ENCODE measurements at regions not wholly inside any gene's neighbourhood (a gene's known extent, or its start where the extent isn't known, plus 50 kb on each side); places are given as distances from the start of the nearest gene placed in this dataset.
"Not testable (repeated sequence)": the region's sequence is repeated elsewhere in the genome, so short reads cannot be mapped to it uniquely, and the experiment has no call there.

DNA sequence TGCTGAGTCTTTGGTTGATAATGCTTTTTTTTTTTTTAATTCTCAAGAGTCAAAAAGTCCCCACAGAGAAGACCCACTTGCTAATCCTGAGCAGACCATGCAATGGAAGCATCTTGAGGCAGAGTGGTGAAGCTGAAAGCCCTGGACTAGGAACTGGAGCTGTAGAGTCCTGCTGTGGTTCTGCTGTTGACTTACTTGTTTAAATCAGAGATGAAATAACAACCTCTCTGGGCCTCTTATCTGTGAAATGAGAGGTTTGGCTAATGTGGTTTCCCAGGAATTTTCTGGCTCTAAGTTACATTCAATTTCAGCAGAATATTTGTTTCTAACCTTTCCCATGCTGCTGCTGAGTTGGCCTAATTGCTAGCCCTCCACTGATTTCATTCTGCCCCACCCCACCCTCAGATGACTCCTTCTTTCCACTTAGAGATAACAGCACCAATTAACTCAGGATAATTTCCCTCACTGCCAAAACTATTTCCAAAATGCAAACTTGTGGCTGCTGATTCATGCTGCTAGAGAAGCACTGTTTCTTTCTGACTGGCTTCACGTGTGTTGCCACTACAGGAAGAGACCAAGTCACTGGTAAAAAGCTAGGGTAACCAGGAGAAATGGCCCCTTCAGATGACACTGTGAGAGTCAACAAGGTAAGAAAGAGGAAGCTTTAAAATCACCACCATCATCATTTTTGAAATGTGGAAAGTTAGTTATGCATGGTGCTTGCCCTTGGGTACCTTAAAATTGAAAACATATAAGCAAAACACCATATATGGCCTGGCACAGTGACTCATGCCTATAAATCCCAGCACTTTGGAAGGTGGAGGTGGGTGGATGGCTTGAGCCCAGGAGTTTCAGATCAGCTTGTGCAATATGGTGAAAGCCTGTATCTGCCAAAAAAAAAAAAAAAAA lies 326.4 kb downstream of the DCHS2 start:
- no peak overlapping the region for H3K27ac Mint-ChIP-seq
- no peak overlapping the region for H3K4me3 Mint-ChIP-seq
- no peak for ATAC-seq (replicated peaks)
- peaks cover 0 to 3% of the 10 kb centered on the region in 2 donors for H3K9me3 Mint-ChIP-seq
- no peaks in the 10 kb centered on the region for H3K36me3 Mint-ChIP-seq (ENCODE audit: insufficient read depth)
- H3K27me3 Mint-ChIP-seq = peaks cover 0 to 6% of the 10 kb centered on the region in 2 donors
- no peaks in the 10 kb centered on the region for H3K4me1 Mint-ChIP-seq (ENCODE audit: low read depth in 2 of 2)
- DNase-seq = no peak

DNA sequence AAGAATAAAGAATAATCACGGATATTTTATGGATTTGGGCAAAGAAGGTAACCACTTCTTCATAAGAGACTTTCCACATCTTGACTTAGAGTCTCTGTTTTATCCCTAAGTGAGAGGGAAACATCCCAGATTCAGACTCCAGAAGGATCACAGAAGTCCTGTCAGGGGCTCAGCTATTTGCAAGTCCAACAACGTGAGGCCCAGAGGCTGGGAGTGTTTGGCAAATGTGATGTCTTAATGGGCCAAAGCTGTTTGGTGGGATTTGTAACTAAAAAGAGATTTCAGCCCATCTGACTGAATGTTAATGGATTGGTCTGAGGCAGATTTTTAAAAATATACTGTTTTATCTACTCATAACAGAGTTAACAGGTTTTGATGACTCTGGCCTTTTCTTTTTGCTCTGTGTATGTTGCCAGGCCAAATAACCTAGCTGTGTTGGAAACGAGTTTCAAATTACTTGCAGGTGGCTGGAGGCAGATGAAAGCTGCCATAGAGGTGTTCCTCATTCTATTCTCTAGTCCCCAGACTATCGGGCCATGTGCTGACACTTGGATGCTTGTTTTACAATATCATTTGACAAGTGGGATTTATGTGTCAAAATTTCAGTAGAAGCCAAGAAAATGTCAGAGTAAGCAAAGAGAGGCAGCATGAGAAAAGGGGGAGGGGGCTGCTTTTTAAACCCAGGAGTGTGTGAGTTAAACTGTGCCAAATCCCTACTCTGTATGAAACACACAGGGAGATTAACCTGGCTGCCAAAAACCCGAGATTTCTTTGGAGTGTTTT lies 330.9 kb downstream of the DCHS2 start:
- Mint-ChIP-seq H3K36me3 (ENCODE audit: insufficient read depth) (no peaks in the 10 kb centered on the region), H3K27me3 (peaks cover 6 to 14% of the 10 kb centered on the region in 2 donors), H3K27ac (no peak overlapping the region), H3K4me3 (no peak overlapping the region), H3K9me3 (peaks cover 3 to 8% of the 10 kb centered on the region in 2 donors), H3K4me1 (ENCODE audit: low read depth in 2 of 2) (no peaks in the 10 kb centered on the region)
- no peak for ATAC-seq (replicated peaks)
- no peak for DNase-seq

DNA sequence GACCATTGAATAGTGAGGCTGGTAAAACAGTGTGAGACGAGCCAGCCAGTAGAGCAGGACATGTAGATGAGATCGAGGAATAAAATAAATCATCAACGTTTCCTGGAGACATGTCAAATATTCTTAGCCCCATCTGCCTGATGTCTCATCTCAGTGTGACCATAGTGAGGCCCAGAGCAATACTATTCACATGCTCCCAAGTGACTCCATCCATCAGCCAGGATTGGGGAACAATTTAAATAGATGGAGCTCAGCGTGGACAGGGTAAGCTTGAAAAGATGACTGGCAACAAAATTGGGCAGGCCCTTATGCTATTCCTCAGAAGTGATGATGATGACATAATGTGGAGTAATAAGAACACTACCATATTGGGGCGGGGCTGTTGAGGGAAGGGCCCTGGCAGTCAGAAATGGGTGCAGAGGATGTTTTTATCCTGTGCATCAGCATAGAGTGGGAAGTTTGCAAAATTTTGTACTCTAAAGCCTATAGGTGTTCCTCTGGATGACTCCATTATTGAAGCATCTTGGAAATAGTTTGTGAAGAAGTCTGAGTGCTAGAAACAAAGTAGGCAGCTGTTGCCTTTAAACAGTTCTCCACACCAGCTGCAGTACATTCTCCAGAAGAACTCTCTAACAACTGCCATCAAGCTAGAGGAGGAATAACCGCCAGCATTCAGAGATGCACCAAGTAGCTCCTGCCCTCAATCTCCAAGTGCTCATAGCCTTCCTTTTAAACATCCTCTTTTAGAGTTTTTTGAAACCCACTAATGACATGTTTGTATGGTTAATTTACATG lies 333.0 kb downstream of the DCHS2 start:
- no peak overlapping the region for H3K27ac Mint-ChIP-seq
- ATAC-seq (replicated peaks) = no peak
- H3K9me3 Mint-ChIP-seq = peaks cover 0 to 8% of the 10 kb centered on the region in 2 donors
- DNase-seq = no peak
- peaks cover 6 to 14% of the 10 kb centered on the region in 2 donors for H3K27me3 Mint-ChIP-seq
- no peaks in the 10 kb centered on the region for H3K4me1 Mint-ChIP-seq (ENCODE audit: low read depth in 2 of 2)
- H3K4me3 Mint-ChIP-seq = no peak overlapping the region
- no peaks in the 10 kb centered on the region for H3K36me3 Mint-ChIP-seq (ENCODE audit: insufficient read depth)

DNA sequence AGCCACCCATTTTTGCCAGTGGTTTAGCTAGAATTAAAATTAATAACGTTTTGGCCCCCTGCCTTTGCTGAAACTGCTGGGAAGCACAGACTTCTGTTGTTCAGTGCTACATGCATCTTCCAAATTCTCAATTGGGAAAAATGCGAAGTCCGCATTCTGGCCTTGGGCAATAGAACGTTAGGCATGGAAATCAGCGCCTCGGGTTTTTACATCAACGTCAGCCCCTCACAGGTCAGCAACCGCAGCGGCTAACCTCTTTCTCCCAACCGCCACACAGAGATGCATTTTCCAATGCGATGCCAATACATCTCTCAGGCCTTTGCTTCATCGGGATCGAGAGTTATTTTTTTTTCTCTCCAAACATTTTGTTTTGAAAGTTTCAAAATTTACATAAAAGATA lies 339.1 kb downstream of the DCHS2 start:
- DNase-seq (no peak), ATAC-seq (replicated peaks) (no peak)
- peaks cover 3 to 6% of the 10 kb centered on the region in 2 donors for H3K9me3 Mint-ChIP-seq
- no peak overlapping the region for H3K4me3 Mint-ChIP-seq
- H3K4me1 Mint-ChIP-seq (ENCODE audit: low read depth in 2 of 2) = no peaks in the 10 kb centered on the region
- no peaks in the 10 kb centered on the region for H3K27me3 Mint-ChIP-seq
- no peaks in the 10 kb centered on the region for H3K36me3 Mint-ChIP-seq (ENCODE audit: insufficient read depth)
- H3K27ac Mint-ChIP-seq = no peak overlapping the region

DNA sequence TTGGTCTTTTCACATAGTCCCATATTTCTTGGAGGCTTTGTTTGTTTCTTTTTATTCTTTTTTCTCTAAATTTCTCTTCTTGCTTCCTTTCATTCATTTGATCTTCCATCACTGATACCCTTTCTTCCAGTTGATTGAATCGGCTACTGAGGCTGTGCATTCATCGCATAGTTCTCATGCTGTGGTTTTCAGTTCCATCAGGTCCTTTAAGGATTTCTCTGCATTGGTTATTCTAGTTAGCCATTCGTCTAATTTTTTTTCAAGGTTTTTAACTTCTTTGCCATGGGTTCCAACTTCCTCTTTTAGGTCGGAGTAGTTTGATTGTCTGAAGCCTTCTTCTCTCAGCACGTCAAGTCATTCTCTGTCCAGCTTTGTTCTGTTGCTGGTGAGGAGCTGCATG lies 342.4 kb downstream of the DCHS2 start:
- H3K27me3 Mint-ChIP-seq; ATAC-seq (replicated peaks); H3K27ac Mint-ChIP-seq; H3K4me1 Mint-ChIP-seq (ENCODE audit: low read depth in 2 of 2); H3K36me3 Mint-ChIP-seq (ENCODE audit: insufficient read depth); DNase-seq; H3K9me3 Mint-ChIP-seq; H3K4me3 Mint-ChIP-seq: not testable (repeated sequence)

DNA sequence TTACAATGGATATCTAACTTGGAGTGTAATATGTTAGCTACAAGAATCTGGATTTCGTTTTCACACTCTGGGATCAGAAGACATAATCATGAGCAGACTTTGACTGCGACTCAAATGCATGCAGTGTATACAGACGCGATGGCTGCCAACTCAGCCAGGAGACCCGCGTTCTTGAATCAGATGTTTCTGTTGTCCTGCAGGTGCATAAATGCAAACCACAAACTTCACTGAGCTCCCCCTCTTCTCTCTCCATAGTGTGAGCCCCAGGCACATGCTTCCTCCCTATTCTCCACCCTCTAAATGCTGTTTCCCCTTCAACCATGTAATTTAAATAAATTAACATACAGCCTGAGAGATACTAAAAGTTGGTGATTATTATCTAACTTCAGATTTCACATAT lies 347.9 kb downstream of the DCHS2 start:
- ATAC-seq (replicated peaks) (no peak), DNase-seq (no peak)
- Mint-ChIP-seq H3K9me3 (peaks cover 0 to 3% of the 10 kb centered on the region in 2 donors), H3K4me1 (ENCODE audit: low read depth in 2 of 2) (no peaks in the 10 kb centered on the region), H3K27me3 (no peaks in the 10 kb centered on the region), H3K36me3 (ENCODE audit: insufficient read depth) (no peaks in the 10 kb centered on the region), H3K4me3 (no peak overlapping the region), H3K27ac (no peak overlapping the region)

DNA sequence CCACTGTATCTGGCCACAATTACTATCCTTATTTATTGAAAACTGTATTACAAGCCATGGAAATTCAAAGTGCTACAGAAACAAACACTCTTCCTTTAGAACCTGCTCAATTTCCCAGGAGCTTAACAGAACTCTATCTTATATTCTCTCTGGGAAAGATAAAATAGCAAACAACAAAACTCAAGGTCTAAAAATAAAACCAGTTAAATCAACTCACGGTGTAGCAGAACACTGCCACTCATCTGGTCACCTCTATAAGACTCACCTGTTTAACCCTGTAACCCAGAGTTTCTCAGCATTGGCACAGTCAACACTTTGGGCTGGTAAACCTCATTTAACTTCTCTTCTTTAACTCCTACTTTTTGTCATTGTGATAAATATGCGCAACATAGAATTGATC lies 348.9 kb downstream of the DCHS2 start:
- H3K4me1 Mint-ChIP-seq (ENCODE audit: low read depth in 2 of 2) = no peaks in the 10 kb centered on the region
- no peak for ATAC-seq (replicated peaks)

DNA sequence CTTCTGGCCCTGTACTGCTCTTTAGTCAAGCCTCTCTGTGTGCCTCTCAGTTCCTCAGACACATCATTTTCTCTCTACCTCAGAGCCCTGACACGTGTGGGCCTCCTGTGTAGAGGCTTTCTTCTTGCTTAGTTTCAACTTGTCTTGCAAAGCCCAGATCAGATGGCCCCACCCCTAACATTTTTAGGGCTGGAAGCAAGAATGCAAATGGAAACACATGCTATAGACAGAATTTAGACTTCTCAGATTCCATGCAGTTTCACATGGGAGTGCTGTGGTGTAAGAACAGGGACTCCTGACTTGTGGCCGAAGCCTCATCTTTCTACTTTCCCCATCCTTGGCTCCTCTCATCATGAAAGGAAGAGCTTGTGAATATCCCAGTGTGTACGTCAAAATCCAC lies 350.7 kb downstream of the DCHS2 start:
- H3K4me1 Mint-ChIP-seq (ENCODE audit: low read depth in 2 of 2) = no peaks in the 10 kb centered on the region
- ATAC-seq (replicated peaks) (no peak), DNase-seq (no peak)
- H3K9me3 Mint-ChIP-seq = peaks cover 0 to 3% of the 10 kb centered on the region in 2 donors
- H3K36me3 Mint-ChIP-seq (ENCODE audit: insufficient read depth) = no peaks in the 10 kb centered on the region
- H3K27me3 Mint-ChIP-seq = no peaks in the 10 kb centered on the region
- no peak overlapping the region for H3K27ac Mint-ChIP-seq
- no peak overlapping the region for H3K4me3 Mint-ChIP-seq

More for the DNA sequence above, 348.9 kb downstream of the DCHS2 start:
- no peak for DNase-seq
- Mint-ChIP-seq H3K27me3 (no peaks in the 10 kb centered on the region), H3K9me3 (peaks cover 0 to 3% of the 10 kb centered on the region in 2 donors), H3K4me3 (no peak overlapping the region), H3K36me3 (ENCODE audit: insufficient read depth) (no peaks in the 10 kb centered on the region), H3K27ac (no peak overlapping the region)

DNA sequence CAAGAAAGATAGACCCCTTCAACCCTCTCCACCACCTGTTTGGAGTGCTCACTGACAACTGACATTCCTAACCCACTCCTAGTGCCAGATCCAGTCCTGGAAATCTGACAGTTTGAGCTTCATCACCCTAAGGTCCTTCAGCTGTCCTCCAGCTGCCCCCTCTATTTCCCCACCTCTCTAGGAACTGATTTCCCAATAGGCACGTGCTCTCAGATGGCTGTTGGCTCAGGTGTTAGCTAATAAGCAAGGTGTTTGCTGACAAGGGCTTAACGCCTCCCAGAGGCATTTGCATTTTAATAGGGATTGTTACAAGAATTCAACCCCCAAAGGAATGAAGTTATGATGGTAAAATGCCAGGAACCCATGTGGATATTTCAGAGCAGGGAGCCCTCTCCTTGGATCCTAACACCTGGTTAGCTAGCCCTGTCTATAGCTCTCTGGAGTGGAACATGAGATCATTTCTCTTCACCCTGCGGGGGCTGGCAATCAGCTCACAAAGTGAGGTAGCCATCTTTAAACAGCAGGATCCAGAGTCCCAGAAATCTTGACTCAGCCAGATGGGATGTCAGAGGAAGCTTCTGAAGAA lies 348.5 kb upstream of the SFRP2 start:
- Mint-ChIP-seq H3K27me3 (no peaks in the 10 kb centered on the region), H3K4me1 (ENCODE audit: low read depth in 2 of 2) (no peaks in the 10 kb centered on the region), H3K36me3 (ENCODE audit: insufficient read depth) (no peaks in the 10 kb centered on the region), H3K27ac (no peak overlapping the region), H3K4me3 (no peak overlapping the region), H3K9me3 (no peaks in the 10 kb centered on the region)
- DNase-seq = no peak
- ATAC-seq (replicated peaks) = no peak

DNA sequence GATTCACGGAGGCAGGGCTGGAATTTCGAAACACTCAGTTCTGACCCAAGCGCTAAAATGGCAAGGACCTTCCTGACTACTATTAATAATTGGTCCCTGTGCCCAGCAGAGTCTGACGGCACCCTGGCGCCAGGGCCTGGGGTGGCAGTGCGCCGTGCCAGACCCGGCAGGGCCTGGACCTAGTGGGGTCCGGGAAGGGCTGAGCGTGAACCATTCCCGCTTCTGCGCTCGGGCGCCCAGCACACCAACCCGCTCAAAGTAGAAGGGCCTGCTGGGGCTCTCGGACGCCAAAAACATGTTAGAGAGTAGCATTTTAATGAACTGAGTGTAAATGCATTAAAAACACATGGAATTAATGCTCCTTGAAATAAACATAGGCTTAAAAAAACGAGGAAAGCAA lies 346.7 kb upstream of the SFRP2 start:
- no peak for ATAC-seq (replicated peaks)
- H3K4me3 Mint-ChIP-seq = no peak overlapping the region
- H3K36me3 Mint-ChIP-seq (ENCODE audit: insufficient read depth) = no peaks in the 10 kb centered on the region
- no peaks in the 10 kb centered on the region for H3K9me3 Mint-ChIP-seq
- H3K4me1 Mint-ChIP-seq (ENCODE audit: low read depth in 2 of 2) = no peaks in the 10 kb centered on the region
- DNase-seq = no peak
- H3K27me3 Mint-ChIP-seq = no peaks in the 10 kb centered on the region
- no peak overlapping the region for H3K27ac Mint-ChIP-seq

DNA sequence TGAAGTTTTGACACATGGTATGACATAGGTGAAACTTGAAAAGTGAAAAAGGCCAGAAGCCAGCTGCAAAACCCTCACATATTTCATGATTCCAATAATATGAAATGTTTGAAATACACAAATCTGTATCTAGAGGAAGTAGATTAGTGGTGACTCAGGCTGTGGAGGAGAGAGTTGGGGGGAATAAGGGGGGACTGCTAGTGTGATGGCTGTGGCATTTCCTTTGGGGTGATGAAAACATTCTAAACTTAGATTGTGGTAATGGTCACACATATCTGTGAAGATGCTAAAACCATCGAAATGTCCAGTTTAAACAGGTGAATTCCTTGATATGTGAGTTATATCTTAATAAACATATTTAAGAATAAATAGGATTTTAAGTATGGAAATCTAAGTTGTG lies 343.5 kb upstream of the SFRP2 start:
- ATAC-seq (replicated peaks) (no peak), DNase-seq (no peak)
- no peaks in the 10 kb centered on the region for H3K36me3 Mint-ChIP-seq (ENCODE audit: insufficient read depth)
- H3K4me3 Mint-ChIP-seq = no peak overlapping the region
- no peak overlapping the region for H3K27ac Mint-ChIP-seq
- H3K4me1 Mint-ChIP-seq (ENCODE audit: low read depth in 2 of 2) = no peaks in the 10 kb centered on the region
- peaks cover 9 to 11% of the 10 kb centered on the region in 2 donors for H3K9me3 Mint-ChIP-seq
- H3K27me3 Mint-ChIP-seq = peaks cover 0 to 7% of the 10 kb centered on the region in 2 donors

DNA sequence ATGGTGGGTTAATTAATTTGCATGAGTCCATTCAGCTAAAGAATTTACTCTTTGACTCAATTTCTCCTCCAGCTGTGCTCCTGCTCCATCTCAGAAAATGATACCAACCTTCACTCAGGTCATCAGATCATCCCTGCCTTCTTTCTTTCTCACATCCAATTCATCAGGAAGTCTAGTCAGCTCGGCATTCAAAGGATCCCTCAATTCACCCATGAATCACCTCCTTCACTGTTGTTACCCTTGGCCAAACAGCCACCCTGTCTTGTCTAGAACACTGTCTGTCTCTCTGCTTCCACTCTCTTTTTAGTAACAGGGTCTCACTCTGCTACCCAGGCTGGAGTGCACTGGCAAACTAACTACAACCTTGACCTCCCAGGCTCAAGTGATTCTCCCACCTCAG lies 337.4 kb upstream of the SFRP2 start:
- H3K9me3 Mint-ChIP-seq = peaks cover 12% of the 10 kb centered on the region in 2 donors
- DNase-seq = no peak
- no peak for ATAC-seq (replicated peaks)
- no peak overlapping the region for H3K27ac Mint-ChIP-seq
- no peak overlapping the region for H3K4me3 Mint-ChIP-seq
- H3K27me3 Mint-ChIP-seq = peaks cover 6 to 14% of the 10 kb centered on the region in 2 donors
- H3K36me3 Mint-ChIP-seq (ENCODE audit: insufficient read depth) = no peaks in the 10 kb centered on the region
- no peaks in the 10 kb centered on the region for H3K4me1 Mint-ChIP-seq (ENCODE audit: low read depth in 2 of 2)

DNA sequence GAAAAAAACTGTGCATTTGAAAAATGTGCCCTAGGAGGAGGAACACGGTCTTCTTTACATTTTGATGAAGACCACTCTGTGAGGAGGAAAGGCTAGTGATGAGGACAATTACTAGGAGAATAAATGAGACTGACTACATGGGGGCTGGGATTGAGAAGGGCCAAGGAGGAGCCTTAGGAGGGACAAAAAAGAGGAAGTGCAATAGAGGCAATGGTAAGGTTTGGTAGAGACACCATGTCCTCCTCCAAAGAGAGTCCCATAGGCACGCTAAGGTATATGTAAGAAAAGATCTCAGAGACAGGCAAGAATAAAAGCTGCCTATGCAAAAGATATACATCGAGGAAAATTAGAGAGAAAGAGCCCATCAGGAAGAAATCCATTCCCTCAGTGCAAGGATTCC lies 336.5 kb upstream of the SFRP2 start:
- H3K27me3 Mint-ChIP-seq = peaks cover 6 to 14% of the 10 kb centered on the region in 2 donors
- no peak overlapping the region for H3K4me3 Mint-ChIP-seq
- no peak overlapping the region for H3K27ac Mint-ChIP-seq
- H3K36me3 Mint-ChIP-seq (ENCODE audit: insufficient read depth) = no peaks in the 10 kb centered on the region
- H3K9me3 Mint-ChIP-seq = peaks cover 12% of the 10 kb centered on the region in 2 donors
- no peaks in the 10 kb centered on the region for H3K4me1 Mint-ChIP-seq (ENCODE audit: low read depth in 2 of 2)
- no peak for ATAC-seq (replicated peaks)
- DNase-seq = no peak
